Ammon's horn (tissue), 1 donor: ENCODE measurements at regions not wholly inside any gene's neighbourhood (a gene's known extent, or its start where the extent isn't known, plus 50 kb on each side); places are given as distances from the start of the nearest gene placed in this dataset.
A peak's percentile ranks its signal among the peaks of the same experiment; 100 is the strongest.

Source experiments
- DNase-seq: peaks from one replicate; pipeline ENCODE4 v3.0.0-alpha.2; 2016; ENCODE audit warnings: low spot score

DNA sequence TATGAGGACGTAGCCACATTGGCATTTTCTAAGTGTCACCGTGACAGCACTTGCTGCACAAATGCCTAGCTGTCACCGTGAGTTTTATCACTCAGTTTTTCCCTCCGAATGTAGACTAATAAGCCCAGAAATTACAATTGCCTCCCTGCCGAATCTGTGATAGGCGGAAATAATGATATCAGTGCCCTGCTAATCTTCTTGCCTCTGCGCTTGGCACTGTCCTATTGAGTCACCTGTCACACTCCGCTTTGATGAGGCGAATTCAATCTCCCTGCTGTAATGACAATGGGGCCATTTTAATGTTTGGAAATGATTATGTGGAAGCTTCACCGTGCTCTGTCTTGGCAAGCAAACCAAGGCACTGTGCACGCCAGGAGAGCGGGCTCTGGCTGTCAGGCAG, 112.8 kb downstream of the LINC00237 start:
- DNase-seq = no peak

DNA sequence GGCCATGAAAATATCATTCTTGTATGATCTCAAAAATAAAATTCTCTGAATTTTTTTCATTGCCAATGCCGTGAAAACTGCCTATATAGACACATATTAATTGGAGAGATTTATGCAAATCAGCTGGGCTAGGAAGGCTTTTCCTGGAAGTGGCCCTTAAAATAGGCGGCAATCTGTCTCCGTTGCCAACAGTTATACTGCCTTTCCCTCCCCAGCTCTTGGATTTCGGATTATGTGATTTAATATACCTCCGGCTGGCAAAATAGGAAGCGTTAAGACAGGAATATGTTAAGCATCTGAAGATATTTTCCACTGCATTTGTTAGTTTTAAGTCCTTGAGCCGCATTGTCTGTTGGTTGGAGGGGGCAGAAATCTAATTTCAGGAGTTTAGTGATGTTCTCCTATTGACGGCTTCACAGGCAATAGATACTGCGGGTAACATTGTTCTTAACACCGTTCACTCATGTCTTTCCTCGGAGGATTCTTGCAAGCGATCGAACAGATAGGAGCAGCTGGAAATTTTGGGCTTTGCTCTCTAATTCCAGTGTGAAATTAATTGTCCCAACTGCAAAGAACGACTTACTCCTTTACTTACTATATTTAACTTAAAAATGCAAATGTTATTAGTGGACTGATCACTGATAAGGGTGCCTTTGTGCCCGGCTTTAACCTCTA, 113.3 kb downstream of the LINC00237 start:
- no peak for DNase-seq

DNA sequence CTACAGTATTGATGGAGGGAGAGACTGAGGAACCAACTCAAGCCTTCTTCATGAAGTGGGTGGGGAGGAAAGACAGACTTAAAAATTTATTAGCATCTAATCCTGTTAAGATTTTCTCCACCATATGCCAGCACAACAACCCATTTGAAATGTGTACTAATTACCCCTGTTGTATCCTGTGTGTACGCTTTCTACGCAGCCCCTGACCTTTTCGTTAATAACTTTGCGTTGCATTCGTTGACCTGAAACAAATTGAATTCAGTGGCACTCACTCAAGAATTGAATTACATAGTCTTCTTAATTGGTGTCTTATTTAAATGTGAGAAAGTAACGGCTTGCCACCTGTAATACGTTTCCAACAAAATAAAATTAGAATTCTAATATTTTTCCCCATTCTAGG, 113.9 kb downstream of the LINC00237 start:
- no peak for DNase-seq

DNA sequence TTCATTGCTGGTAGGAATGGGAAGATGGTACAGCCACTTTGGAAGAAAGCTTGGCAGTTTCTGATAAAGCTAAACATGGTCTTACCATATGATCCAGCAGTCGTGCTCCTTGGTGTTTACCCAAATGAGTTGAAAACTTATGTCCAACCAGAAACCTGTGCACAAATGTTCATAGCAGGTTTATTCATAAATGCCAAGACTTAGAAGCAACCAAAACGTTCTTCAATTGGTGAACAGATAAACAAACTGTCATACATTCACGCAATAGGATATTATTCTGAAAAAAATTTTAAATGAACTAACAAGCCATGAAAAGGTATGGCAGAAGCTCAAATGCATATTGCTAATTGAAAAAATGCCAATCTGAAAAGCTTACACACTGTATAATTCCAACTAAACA, 117.1 kb downstream of the LINC00237 start:
- DNase-seq = no peak

DNA sequence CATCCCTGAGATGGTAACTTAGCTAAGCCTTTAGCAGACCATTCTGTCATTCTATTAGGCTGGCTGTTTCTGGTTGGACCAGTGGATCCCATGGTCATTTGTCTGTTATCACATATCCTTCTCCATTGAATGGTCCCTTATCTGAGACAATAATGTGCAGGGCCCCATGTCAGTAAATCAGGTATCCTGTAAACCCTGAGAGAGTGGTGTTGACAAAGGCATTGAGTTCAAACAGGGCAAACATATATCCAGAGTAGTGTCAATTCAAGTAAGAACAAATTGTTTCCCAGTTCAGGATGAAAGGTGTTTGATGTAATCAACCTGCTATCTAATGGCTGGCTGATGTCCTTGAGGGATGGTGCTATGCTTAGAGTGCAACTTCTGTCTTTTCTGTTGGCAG, 126.2 kb downstream of the LINC00237 start:
- no peak for DNase-seq

DNA sequence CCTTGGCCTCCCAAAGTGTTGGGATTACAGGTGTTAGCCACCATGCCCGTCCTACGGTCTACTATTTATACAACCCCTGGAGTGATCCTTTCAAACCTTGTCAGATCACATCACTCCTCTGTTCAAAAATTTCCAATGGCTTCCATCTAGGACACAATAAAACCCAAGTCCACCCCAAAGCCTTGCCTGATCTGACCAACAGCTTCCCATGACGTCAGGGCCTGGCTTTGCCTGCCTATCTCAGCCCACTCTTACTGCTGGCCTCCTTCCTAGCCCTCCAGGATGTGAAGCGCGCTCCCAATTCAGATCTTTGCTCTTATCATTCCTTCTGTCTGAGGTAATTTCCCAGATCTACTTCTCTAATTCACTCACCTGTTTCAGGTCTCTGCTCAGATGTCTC, 128.4 kb downstream of the LINC00237 start:
- DNase-seq = no peak

DNA sequence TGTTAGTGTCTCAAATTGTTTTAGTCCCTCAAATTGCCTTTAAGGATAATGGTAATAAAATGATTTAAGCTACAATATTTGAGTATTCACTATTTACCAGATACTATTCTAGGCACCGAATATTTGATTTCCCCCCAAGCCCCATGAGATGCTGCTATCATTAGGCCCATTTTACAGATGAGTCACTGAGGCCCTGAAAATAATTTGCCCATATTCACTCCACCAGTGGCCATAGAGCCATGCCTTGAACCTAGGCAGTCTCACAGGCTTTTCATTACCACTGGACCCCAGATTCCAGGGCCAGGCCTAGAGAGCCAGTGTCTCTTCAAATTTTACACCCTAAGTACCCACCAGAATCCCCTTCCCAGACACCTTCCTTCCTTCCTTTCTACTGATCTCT, 133.7 kb downstream of the LINC00237 start:
- DNase-seq = no peak

DNA sequence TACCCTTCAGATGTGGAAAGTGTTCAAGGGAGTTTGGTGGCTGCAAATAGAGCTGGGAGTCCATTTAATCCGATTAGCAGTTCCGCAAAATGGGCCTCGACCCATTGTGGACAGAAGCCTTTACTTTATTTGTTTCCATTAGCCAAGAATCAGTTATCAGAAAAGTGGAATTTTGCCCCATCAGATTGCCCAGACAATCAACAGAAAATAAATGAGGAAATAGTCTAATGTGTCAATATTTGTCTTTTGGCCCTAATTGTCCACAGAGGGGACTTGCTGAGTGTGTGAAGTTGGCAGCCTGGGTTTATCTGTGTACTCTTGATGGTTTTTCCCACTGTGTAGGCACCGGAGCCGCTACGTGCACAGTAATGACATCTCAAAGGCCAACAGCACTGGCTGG, 134.3 kb downstream of the LINC00237 start:
- DNase-seq = no peak

DNA sequence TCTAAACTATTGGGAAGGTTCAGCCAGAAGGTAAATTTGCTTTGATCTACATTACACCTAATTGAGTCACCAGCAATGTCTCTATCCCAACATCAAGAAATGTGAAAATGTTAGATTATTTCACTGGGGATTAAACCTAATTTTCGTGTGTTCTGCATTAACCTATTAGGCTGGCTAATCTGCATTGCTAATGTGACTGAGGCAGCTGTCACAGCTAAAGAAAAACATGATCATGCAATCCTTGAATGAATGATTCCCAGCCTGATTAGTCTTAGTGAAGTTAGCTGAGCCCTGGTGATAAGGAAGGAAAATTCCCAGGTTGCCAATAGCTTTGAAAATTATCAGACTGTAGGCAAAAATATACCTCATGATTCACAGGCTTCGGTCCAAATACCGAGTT, 135.3 kb downstream of the LINC00237 start:
- no peak for DNase-seq

DNA sequence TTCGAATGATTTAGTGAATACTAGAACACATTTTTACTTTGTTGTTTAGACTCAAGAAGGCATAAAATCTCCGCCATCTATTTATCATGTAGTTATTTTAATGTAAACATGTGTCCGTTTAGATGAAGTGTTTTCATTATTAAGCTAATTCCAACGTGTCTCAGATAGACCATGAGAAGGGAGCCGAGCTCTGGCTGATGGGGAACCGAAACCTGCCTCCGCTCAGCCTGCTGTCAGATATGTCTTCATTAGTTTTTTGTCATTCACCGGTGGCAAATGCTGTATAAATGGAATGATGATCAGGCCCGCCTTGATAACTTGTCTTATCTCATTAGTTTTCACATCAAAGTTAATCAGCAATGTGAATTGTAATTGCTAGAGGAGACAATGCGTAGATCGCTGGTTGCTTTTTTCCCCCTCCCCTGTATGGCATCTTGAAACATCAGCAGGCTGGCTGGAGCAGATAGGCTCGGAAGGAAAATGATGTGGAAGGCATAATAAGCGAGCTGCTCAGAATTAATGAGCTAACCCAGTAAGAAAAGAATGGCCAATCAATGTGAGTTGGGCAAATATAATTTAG, 136.4 kb downstream of the LINC00237 start:
- no peak for DNase-seq

DNA sequence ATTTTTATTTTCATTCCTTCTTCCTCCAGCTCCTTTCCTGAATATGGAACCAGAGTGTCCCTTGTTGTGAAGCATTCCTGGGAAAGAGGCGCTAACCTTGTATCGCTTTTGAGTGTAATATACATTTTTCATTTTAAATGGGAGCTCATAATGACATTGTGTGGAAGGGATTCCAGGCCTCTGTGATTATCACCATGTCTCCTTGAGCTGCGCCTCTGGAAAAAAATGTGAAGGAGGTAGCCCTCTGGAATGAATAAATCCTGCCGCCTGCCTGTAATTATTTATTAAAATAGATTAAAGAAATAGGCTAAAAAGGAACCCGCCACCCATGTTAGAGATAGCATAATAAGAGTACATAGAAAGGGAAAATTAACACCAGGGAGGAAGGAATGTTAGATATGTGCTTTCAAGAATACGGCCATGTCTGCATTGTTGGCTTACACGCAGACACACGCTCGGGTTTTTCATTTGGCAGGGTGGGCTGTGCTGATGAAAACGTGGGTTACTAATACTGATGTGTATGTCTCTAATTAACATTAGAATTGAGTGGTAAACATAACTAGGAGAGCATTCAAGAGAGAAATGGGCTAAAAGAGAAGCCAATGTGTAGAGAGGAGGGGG, 138.5 kb downstream of the LINC00237 start:
- DNase-seq = no peak

DNA sequence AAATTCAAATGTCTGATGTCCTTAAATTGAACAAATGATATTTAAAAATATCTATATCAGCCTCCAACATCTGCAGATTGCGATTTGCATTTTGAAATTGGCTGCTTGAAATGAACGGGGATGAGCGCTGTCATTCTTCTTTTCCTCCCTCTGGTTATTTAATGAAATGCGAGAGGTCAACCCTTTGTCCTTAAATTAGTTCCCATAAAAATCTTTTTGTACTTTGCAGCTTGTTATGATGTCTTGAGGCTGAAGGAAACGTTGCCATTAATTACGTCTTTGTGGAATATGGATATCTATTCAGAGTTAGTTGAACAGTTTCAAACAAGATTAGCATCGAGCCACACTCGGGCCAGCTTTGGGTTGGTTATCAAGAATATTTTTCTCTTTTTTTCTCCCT, 140.0 kb downstream of the LINC00237 start:
- DNase-seq = no peak

DNA sequence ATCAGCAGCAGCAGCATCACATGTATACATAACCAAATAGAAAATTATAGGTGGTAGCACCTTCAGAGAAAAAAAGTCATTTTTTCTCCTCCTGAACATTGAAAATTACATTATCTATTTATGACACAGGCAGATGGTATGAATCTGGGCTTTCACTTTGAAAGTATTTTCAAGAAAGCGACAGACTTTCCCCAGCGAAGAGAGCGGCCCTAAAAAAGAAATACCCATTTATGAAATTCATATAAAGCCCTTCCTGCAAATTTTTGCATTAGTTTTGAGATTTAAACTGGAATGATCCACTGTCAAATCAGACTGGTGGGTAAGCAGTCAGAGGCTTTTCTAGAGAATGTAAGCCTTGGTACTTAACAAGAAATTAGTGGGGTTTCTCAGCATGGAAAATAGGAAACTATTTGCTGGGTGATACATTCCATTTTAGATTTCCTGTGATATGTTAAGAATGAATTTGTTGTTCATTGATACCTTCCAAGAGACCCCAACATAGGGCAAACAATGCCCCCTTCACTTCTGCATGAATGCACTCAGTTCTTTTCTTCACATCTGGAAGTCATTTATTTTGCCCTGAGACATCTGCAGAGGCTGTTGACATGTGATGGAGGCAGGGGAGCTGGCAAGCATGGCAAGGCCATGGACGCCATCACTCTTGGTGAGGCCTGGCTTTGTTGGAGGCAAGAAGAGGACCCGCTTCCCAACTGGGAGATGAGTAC, 147.0 kb downstream of the LINC00237 start:
- no peak for DNase-seq

DNA sequence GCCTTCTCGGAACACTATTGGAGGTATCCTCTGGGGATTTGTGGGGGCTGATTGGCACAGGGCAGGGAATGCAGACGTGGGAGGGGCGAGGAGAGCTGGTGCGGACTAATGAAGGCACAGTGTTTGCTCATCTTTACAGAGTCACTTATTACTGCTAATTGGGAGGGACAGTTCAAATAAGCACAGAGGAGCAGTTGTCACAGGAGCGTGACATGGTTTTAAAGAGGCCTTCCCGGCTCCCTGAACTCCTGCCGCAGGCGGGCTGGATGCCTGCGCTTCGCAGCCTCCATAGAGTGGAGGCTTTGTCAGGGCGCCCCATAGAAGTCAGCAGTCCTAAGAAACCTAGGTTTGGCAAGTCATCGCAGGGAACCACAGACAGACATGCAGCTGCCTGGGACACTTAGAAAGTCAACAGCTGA, 149.6 kb downstream of the LINC00237 start:
- DNase-seq = peak; percentile 78

DNA sequence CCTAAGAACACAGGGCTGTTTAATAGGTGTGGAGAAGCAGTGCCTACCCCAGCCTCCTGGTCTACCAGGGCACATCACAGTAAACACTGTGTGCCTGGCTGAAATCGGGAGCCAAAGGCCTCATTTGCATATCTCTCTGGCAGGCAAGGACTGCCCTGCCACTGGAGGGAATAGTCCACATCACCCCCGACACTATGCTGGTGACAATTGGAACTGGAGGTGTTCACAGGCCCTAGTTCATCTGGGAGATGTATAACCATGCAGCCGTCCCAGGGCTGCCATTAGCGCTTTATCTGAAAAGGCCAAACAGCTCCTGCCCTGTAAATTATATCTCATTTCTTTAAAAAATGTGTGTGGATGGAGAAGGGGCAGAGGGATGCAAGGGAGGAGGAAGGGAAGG, 150.3 kb downstream of the LINC00237 start:
- peak; percentile 4 for DNase-seq

DNA sequence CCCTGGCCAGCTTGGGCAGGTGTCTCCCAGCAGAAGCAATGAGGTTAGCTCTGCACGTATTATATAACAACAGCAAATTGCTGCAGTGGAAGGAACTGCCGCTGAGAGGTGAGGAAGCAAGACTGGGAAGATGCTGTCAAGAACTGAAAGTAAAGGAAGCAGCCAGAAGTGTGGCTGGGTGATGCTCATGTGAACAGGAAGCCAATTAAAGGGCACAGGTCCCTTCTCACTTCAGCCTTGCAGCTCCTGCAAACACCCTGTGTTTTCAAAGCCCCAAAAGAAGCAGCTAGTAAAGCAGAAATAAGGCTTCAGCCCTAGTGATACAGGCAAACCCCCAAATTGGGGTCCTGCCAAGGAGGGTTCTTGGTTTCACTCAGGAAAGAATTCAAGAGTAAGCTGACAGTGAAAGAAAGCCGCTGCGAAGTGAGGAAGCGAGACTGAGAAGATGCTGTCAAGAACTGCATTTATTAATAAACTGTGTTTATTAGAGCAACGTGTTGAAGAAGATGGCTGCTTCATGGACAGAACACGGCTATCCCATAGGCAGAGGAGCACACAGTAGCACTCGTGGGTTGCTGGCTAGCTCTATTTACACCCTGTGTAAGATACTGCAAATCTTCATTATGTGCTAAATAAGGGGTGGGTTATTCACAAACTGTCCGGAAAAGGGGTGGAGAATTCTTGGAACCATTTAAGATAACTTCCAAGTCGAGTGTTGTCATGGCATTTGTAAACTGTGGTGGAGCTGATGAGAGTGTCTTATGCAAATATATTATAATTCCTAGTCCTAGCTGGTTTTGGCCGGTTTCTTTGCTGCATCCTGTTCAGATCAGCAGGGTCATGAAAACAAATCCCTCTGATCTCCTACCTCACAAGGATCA, 152.2 kb downstream of the LINC00237 start:
- DNase-seq = no peak

DNA sequence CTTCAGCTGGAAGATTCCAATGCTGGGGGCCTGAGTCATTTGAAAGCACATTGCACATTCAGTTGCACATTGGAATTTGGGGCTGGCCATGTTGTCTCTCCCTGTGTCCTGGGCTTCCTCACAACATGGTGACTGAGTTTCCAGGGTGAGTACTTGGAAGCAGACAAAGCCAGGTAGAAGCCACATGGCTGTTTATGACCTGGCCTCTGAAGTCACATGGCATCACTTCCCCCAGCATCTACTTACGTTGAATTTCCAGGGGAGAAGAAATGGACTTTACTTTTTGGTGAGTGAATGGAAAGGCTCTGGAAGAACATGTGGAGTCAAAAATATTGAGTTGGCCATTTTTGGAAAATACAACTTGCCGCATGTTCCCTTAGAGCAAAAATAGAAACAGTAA, 155.5 kb downstream of the LINC00237 start:
- DNase-seq = no peak

DNA sequence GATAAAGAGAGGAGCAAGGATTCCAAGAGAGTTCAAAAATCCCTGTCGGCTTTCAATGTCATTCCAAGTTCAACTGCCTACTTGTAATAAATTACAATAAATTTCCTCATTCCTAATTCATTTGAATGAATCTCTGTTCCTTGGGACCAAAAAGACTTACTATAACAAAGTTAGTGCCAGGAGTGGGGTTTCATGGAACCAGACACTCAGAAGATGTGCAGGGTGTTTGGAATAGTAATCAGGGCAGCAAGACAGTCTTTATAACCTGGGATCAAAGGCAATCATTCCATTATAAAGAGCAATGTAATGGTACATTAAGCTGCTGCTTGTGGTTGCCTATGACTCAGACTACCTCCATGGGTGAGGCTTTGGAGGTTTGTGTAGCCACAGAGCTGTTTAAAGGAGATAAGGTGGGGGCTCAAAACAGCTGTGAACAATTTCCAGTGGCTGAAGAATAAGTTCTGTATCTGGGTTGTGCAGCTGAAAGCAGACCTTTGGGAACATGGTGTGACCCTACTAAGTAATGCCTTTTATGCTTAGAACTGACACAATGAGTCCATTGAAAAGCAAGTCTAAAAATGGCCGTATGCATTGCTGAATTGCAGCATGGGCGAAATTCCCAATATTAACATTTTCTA, 159.9 kb downstream of the LINC00237 start:
- DNase-seq = no peak

DNA sequence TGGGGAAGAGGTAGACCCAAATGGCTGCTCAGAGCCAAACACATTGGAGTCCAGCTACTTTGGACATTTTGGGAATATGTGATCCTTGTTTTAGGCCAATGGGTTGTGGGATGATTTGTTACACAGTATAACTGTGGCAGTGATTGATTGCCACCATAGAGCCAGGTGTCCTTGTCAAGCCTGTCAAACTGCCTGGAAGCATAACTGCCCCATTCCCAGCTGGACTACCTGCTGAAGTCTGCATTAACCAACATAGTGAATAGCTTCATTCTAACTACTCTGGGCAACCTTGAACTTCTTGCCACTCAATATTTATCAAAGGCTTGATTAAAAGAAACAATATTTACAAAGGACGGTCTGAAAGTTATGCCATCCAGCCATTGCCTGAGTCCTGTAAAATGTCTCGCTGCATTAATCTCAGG, 164.7 kb downstream of the LINC00237 start:
- no peak for DNase-seq

DNA sequence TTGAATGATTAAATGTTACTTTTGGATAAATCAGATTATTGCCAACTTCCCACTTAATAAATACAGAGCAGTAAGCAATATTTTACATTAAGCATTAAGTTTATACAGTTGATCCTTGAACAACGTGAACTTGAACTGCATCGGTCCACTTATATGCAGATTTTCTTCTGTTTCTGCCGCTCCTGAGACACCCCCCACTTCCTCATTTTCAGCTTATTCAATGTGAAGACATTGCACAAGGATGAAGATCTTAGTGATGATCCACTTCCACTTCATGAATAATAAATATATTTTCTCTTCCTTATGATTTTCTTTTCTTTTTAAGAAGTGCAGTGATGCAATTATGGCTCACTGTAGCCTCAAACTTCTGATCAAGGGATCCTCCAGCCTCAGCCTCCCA, 167.2 kb downstream of the LINC00237 start:
- DNase-seq = no peak

DNA sequence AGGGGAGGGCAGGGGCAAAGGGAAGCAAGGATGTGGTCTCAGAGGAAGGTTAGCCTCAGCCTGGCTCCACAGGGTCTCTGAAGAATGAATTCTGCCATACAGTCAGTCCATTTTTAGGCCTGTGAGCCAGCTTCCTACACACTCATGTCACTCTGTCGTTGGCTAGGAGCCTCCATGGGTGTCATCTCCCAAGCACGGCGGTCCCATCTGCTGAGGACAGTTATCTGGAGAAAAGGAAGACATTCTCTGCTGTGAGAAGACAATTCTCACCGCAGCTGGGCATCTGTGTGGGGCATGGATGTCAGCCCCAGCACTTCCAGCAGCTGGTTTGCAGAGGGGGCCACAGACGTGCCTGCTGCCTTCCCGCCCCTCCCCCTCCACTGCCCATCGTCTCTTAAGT, 167.6 kb downstream of the LINC00237 start:
- DNase-seq = no peak

DNA sequence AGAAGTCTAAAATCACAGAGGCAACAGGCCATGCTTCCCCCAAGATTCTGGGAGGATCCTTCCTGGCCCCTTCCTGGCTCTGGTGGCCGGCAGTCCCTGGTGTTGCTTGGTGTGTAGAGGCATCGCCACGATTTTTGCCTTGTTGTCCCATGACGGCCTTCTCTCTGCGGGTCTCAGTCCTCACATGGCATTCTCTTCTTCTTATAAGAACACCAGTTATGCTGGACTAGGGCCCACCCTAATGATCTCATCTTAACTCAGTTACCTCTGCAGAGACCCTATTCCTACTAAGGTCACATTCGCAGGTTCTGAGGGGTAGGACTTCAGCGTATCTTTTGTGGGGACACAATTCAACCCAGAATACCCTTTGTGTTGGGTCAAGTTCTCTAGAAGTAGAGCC, 168.0 kb downstream of the LINC00237 start:
- no peak for DNase-seq
